ENCODE measurements at regions not wholly inside any gene's neighbourhood (a gene's known extent, or its start where the extent isn't known, plus 50 kb on each side); places are given as distances from the start of the nearest gene placed in this dataset.

- DNase-seq (ENCODE audit: low read depth) = no peak
- TF ChIP-seq CTCF (conservative IDR thresholded peaks at IDR 0.05; ENCODE audit: low read depth, low read length) = no peak
- H3K4me3 ChIP-seq (ENCODE audit: low read depth, low read length) = no peak overlapping the region
Observed at GRCh38 chr18:37666451-37666850, 100.9 kb upstream of the CELF4 start.

- H3K4me3 ChIP-seq (ENCODE audit: low read depth, low read length) = no peak overlapping the region
- no peak for TF ChIP-seq CTCF (conservative IDR thresholded peaks at IDR 0.05; ENCODE audit: low read depth, low read length)
- DNase-seq (ENCODE audit: low read depth) = no peak
Observed at GRCh38 chr18:37665346-37665745, 99.7 kb upstream of the CELF4 start.

GRCh38 chr18:37663446-37663845 lies 97.8 kb upstream of the CELF4 start:
- H3K4me3 ChIP-seq (ENCODE audit: low read depth, low read length) = no peak overlapping the region
- DNase-seq (ENCODE audit: low read depth) = no peak
- no peak for TF ChIP-seq CTCF (conservative IDR thresholded peaks at IDR 0.05; ENCODE audit: low read depth, low read length)

GRCh38 chr18:37662546-37663339 lies 97.1 kb upstream of the CELF4 start:
- no peak for DNase-seq (ENCODE audit: low read depth)
- no peak overlapping the region for H3K4me3 ChIP-seq (ENCODE audit: low read depth, low read length)
- no peak for TF ChIP-seq CTCF (conservative IDR thresholded peaks at IDR 0.05; ENCODE audit: low read depth, low read length)

- no peak for DNase-seq (ENCODE audit: low read depth)
- H3K4me3 ChIP-seq (ENCODE audit: low read depth, low read length) = no peak overlapping the region
- no peak for TF ChIP-seq CTCF (conservative IDR thresholded peaks at IDR 0.05; ENCODE audit: low read depth, low read length)
Observed at GRCh38 chr18:37662099-37662498, 96.5 kb upstream of the CELF4 start.

GRCh38 chr18:37661478-37661877 lies 95.9 kb upstream of the CELF4 start:
- TF ChIP-seq CTCF (conservative IDR thresholded peaks at IDR 0.05; ENCODE audit: low read depth, low read length) = no peak
- no peak overlapping the region for H3K4me3 ChIP-seq (ENCODE audit: low read depth, low read length)
- DNase-seq (ENCODE audit: low read depth) = no peak

- H3K4me3 ChIP-seq (ENCODE audit: low read depth, low read length) = no peak overlapping the region
- TF ChIP-seq CTCF (conservative IDR thresholded peaks at IDR 0.05; ENCODE audit: low read depth, low read length) = no peak
- DNase-seq (ENCODE audit: low read depth) = no peak
Observed at GRCh38 chr18:37661061-37661460, 95.5 kb upstream of the CELF4 start.
